HG02884 (cell line): ENCODE measurements at regions not wholly inside any gene's neighbourhood (a gene's known extent, or its start where the extent isn't known, plus 50 kb on each side); places are given as distances from the start of the nearest gene placed in this dataset.
"Not testable (repeated sequence)": the region's sequence is repeated elsewhere in the genome, so short reads cannot be mapped to it uniquely, and the experiment has no call there.

ENCODE experiments used
- ATAC-seq: cut with Tn5 transposase; IDR thresholded peaks from one replicate; pipeline ENCODE4 v1.9.1; 2021; ENCODE audit warnings: mild to moderate bottlenecking, moderate library complexity; ENCODE audit not compliant: unreplicated experiment

DNA sequence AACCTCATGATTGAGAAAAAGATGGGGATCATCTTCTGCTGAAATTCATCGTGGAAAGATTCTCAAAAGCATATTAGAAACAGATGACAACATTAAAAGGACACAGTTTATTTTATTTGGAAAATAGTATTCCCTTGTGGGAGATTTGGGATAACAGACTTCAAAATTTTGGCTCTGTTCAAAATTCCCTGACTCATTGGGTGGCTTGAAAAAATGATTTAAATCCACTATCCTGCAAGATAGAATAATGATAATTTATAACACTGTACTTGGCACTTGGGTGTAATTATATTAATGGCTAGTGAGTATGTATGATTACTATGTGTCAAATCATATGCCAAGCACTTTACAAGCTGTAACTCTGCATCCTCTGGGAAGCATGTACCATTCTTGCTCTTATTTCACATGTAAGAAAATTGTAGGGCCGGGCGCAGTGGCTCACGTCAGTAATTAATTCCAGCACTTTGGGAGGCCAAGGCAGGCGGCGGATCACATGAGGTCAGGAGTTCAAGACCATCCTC is 128.8 kb downstream of the LMNTD1 start:
- ATAC-seq, result no peak

DNA sequence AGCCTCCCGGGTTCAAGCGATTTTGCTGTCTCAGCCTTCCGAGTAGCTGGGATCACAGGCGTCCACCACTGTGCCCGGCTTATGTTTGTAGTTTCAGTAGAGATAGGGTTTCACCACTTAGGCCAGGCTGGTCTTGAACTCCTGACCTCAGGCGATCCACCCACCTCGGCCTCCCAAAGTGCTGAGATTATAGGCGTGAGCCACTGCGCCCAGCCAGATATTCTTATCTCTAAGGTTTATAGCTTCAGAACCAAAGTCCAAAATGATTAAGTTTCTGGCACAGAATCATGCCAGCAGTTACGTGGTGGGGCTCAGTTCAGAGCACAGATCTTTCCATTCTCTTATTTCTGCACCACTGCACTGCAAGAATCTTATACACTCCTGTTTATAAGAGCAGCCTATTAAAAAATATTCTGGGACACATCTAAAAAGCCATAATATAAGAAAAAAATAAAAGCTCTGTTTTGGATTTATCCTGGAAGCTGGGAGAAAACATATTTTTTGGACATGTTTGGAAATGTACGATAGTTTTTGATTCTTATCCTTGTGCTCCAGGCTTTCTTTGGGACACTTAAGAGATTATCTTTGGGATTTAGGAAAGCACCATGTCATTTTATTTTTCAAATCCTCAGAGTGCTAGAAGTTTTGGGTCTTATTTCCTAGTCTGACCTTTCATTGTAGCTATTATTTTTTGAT is 129.6 kb downstream of the LMNTD1 start:
- no peak for ATAC-seq

DNA sequence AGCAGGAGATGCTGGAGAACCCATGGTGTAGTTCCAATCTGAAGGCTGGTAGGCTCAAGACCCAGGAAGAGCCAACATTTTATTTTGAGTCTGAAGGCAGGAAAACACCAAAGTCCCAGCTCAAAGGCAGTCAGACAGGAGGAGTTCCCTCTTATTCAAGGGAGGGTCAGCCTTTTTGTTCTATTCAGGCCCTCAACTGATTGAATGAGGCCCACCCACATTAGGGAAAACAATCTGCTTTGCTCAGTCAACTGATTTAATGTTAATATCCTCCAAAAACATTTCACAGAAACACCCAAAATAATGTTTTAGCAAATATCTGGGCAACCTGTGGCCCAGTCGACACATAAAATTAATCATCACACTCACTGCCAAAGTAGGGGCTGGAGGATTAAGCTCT is 130.8 kb downstream of the LMNTD1 start:
- no peak for ATAC-seq

- ATAC-seq, result no peak
Measured at GRCh38 chr12:25421651-25422167, 131.4 kb downstream of the LMNTD1 start.

DNA sequence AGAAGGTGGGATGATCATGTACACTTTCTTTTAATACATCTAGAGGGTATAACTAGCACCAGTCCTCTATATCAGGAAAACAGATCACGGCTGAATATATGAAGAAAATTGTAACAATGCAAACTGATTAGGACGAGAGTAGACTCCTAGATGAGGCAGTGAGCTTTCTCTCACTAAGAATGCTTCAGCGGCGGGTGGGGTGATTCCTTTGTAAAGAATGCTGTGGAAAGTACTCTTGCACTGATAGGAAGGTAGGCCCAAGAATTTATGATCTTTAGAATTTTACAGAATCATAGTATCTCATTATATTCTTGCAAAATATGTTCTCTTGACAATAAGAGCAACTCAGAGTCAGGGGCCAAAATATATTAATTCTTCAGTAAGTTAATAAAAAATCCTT is 133.0 kb downstream of the LMNTD1 start:
- ATAC-seq, result no peak

GRCh38 chr12:25419595-25419994 is 133.5 kb downstream of the LMNTD1 start:
- no peak for ATAC-seq

GRCh38 chr12:25417071-25417470 is 136.0 kb downstream of the LMNTD1 start:
- no peak for ATAC-seq

DNA sequence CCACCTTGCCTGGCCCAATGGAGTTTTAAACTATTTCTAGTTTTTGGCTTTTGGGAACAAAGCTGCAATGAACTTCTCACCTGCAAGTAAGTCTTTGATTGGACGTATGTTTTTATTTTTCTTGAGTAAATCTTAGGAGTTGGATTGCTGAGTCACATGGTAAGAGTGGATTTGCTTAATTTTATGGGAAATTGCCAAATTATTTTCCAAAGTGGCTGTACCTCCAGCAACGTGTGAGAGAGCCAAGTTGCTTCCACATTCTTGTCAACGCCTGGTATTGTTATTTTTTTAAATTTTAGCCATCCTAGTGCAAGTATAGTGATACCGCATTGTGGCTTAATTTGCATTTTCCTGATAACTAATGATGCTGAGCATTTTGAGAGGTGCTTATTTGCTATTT is 136.6 kb downstream of the LMNTD1 start:
- ATAC-seq, result no peak

GRCh38 chr12:25415004-25415403 is 138.1 kb downstream of the LMNTD1 start:
- no peak for ATAC-seq

DNA sequence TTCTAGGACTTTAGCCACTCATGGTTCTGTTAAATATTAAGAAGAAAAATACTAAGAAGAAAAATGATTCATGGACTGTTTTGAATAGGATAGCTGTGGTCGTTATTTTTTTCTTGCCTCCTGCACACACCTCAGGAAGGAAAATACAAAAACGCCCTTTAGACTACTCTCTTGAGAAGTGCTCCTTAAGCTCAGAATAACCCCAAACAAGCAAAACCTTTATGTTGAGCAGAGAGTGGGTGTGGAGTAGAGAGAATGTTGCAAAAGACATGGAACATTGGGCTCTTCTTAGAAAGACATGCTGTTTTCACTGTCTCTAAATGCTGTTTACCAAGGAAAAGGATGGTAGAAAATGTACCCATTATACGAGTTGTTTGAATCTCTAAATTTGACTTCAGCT is 140.3 kb downstream of the LMNTD1 start:
- ATAC-seq, result no peak

DNA sequence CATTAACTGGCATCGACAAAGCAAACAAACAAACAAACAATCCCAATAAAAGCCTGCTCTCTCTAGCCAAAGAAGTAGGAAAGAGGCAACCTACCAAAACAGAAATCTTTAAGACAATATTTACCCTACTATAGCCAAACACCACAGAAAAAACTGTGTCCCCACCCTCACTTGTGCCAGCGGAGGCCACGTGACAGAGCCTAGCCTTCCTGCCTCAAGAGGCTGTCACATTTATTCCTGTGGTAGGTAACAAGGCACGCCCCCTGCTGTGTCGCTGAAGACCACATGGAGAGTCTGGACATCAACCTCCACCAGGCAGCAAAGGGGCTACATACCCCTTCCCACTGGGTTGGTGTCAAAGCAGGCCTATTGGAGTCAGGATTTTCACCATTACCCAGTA is 148.1 kb downstream of the LMNTD1 start:
- ATAC-seq, result no peak

- no peak for ATAC-seq
Measured at GRCh38 chr12:25401547-25402345, 151.0 kb upstream of the KRAS start.

GRCh38 chr12:25397001-25397400 is 146.3 kb upstream of the KRAS start:
- no peak for ATAC-seq

DNA sequence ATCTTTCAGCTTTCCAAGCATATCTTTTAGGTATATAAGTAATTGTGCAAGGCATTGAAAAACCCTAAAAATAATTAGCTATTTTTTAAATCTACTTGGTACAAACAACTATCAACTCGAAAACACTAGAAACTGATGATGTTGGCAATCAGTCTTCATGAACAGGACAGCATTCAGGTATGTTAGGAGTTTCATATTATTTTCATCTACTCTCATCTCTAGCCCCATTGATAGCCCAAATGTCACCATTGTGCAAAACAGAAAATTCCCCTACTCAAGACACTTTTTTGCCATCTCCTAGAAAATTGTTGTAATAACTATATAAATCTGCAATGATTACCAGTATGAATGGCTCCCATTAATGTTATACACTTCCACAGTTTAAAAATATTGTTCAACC is 144.5 kb upstream of the KRAS start:
- ATAC-seq, result no peak

DNA sequence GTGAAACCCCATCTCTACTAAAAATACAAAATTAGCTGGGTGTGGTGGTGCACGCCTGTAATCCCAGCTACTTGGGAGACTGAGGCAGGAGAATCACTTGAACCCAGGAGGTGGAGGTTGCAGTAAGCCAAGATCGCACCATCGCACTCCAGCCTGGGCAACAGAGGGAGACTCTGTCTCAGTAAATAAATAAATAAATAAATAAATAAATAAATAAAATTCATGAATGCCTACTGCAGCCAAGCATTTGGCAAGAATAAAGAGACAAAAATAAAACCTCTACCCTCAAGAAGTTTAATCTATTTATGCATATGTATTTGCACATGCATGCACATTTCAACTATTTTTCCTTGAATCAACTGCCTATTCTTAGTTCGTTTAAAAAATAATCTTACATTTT is 144.0 kb upstream of the KRAS start:
- ATAC-seq, result not testable (repeated sequence)

- no peak for ATAC-seq
Measured at GRCh38 chr12:25394025-25394424, 143.3 kb upstream of the KRAS start.

DNA sequence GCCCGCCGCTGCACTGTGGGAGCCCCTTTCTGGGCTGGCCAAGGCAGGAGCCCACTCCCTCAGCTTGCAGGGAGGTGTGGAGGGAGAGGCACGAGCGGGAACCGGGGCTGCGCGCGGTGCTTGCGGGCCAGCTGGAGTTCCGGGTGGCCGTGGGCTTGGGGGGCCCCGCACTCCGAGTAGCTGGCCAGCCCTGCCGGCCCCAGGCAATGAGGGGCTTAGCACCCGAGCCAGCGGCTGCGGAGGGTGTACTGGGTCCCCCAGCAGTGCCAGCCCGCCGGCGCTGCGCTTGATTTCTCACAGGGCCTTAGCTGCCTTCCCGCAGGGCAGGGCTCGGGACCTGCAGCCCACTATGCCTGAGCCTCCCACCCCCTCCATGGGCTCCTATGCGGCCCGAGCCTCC is 140.6 kb upstream of the KRAS start:
- not testable (repeated sequence) for ATAC-seq

GRCh38 chr12:25388183-25388582 is 137.5 kb upstream of the KRAS start:
- ATAC-seq, result no peak

DNA sequence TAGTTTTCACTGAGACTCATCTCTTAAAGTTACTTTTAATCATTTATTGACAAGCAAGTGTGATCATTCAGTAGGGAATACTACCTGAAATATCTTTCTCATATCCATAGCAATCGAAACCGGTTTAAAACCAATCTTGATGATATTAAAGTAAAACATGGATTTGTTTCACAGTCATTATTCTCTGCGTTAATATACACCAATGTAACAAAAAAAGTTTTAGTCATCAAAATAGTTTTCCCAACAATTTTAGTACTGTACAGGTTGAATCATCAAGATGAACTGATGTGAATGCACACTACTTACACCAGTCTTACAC is 137.0 kb upstream of the KRAS start:
- ATAC-seq, result no peak

GRCh38 chr12:25386831-25387731 is 136.4 kb upstream of the KRAS start:
- ATAC-seq, result no peak

DNA sequence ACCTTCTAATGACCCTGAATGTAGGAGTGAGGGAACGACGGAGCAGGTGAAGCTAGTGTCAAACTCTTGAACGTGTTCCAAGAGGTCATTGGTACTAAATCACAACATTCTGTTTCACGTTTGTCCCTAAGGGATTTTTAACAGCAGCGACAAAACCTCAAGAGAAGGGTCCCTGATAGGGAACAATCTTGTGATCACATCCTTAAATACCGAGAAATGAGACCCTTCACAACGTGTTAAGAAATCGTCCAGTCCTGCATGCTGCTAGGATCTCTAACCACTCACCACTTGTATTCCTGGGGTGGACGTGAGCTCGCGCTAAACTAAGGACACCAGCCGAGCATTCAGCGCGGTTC is 134.1 kb upstream of the KRAS start:
- no peak for ATAC-seq
